Upper lobe of left lung (tissue), 6 donors: ENCODE measurements at regions not wholly inside any gene's neighbourhood (a gene's known extent, or its start where the extent isn't known, plus 50 kb on each side); places are given as distances from the start of the nearest gene placed in this dataset.

Source experiments
- ATAC-seq, 2 donors: fragments of 200-7000 bp; cut with Tn5 transposase; one replicate each; pipeline ENCODE4 v1.9.1; 2022; ENCODE audit warnings: mild to moderate bottlenecking in 2 of 2, moderate library complexity in 2 of 2; ENCODE audit not compliant: low FRiP score in 2 of 2
- DNase-seq, 2 donors: peaks; one replicate each; pipeline ENCODE4 v3.0.0-alpha.2; 2019 to 2020
- H3K27ac ChIP-seq, 4 donors: fragments of 200-600 bp; sonication (generic); one replicate each; pipeline ENCODE4 v1.5.1; 2016 to 2019
- H3K27me3 ChIP-seq, 4 donors: fragments of 200-600 bp; sonication (generic); one replicate each; pipeline ENCODE4 v1.5.1; 2017 to 2019
- H3K36me3 ChIP-seq, 4 donors: fragments of 200-600 bp; sonication (generic); one replicate each; pipeline ENCODE4 v1.5.1; 2016 to 2019
- H3K4me1 ChIP-seq, 4 donors: fragments of 200-600 bp; sonication (generic); one replicate each; pipeline ENCODE4 v1.5.1; 2018 to 2019
- H3K4me3 ChIP-seq, 4 donors: fragments of 200-600 bp; sonication (generic); one replicate each; pipeline ENCODE4 v1.5.1; 2017 to 2019; ENCODE audit warnings: mild to moderate bottlenecking in 2 of 4, moderate library complexity in 1 of 4
- H3K9me3 ChIP-seq, 4 donors: fragments of 200-600 bp; sonication (generic); one replicate each; pipeline ENCODE4 v1.5.1; 2018 to 2019
- EP300 ChIP-seq, 4 donors: sonication (generic); formaldehyde crosslinking; IDR thresholded peaks; one replicate each; pipeline ENCODE4 v1.5.1; 2017; ENCODE audit warnings: antibody characterized with exemption in 4 of 4, control low read depth in 2 of 4
- POLR2A ChIP-seq, 4 donors: fragments of 450-650 bp; IDR thresholded peaks; one replicate each; pipeline ENCODE4 v1.5.1; 2016 to 2017; ENCODE audit warnings: antibody characterized with exemption in 4 of 4, mild to moderate bottlenecking in 2 of 4
- POLR2AphosphoS5 ChIP-seq, 2 donors: sonication (generic); formaldehyde crosslinking; IDR thresholded peaks; one replicate each; pipeline ENCODE4 v1.5.1; 2017; ENCODE audit warnings: antibody characterized with exemption in 2 of 2
- WGBS, 2 donors: methylation state at CpG; one replicate each; pipeline ENCODE4 v1.1.5; 2017 to 2018; 5-methylcytosine and 5-hydroxymethylcytosine counted together
- TF ChIP-seq, protein P1 (sequence below), 6 experiments: fragments of 450-650 bp in 4 of 6; fragments of 200-600 bp in 2 of 6; sonication (generic) in 2 of 6; IDR thresholded peaks; one replicate each; pipeline ENCODE4 v1.5.1; 2016 to 2019; ENCODE audit warnings: antibody characterized with exemption in 6 of 6
- donor health status: DM: no; HTN: no; CAD: no; lungs with moderate emphysema.
- donor health status: DM: no; HTN: yes; CAD: no; lungs with severe emphysema.

DNA sequence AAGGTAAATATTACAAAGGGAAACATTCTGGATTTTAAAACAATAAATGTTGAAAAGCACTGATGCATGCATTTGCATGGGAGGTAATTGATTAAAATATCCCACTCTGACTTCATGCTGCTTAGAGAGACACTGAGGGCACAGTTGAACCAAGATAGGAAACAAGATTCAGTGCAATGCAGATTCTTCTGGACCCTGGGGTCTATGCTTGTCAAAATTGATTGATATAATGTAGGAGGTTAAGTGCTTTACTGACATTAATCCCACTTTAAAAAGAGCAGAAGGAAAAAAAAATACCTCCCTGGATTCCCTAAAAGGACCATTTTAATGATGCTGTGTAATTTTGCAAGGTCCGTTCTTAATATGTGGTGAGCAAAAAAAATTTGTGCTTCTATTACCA lies 454.2 kb downstream of the GABRB3 start:
- TF ChIP-seq POLR2A (IDR thresholded peaks at IDR 0.05) (no peak), EP300 (IDR thresholded peaks at IDR 0.05) (no peak), POLR2AphosphoS5 (IDR thresholded peaks at IDR 0.05) (no peak)
- TF ChIP-seq, protein P1, sequence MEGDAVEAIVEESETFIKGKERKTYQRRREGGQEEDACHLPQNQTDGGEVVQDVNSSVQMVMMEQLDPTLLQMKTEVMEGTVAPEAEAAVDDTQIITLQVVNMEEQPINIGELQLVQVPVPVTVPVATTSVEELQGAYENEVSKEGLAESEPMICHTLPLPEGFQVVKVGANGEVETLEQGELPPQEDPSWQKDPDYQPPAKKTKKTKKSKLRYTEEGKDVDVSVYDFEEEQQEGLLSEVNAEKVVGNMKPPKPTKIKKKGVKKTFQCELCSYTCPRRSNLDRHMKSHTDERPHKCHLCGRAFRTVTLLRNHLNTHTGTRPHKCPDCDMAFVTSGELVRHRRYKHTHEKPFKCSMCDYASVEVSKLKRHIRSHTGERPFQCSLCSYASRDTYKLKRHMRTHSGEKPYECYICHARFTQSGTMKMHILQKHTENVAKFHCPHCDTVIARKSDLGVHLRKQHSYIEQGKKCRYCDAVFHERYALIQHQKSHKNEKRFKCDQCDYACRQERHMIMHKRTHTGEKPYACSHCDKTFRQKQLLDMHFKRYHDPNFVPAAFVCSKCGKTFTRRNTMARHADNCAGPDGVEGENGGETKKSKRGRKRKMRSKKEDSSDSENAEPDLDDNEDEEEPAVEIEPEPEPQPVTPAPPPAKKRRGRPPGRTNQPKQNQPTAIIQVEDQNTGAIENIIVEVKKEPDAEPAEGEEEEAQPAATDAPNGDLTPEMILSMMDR (IDR thresholded peaks at IDR 0.05): no peak
- H3K27me3 ChIP-seq: no peaks in the 10 kb centered on the region
- H3K9me3 ChIP-seq: no peaks in the 10 kb centered on the region
- H3K4me1 ChIP-seq: no peaks in the 10 kb centered on the region
- DNase-seq (no peak), ATAC-seq (no peak)
- H3K4me3 ChIP-seq: no peak overlapping the region
- no peaks in the 10 kb centered on the region for H3K36me3 ChIP-seq
- H3K27ac ChIP-seq: no peak overlapping the region
- 93 to 100% methylated on average over 1 of the region's 1 CpG for WGBS, 2 donors

DNA sequence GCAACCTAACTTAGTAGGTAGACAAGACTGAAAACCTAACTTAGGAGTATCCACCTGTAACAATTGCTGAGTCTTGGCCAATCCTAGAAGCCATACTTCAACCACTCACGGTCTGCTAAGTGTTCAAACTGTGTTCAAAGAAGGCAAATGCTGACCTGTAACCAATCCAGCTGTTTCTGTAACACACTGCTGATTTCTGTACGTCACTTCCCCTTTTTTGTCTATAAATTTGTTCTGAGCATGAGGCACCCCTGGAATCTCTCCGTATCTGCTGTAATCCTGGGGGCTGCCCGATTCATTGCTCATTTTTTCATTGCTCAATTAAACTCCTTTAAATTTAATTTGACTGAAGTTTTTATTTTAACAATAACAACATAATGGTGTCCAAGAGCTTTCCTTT lies 451.4 kb upstream of the ATP10A start:
- Histone ChIP-seq H3K27ac (no peak overlapping the region), H3K9me3 (no peaks in the 10 kb centered on the region), H3K36me3 (no peaks in the 10 kb centered on the region), H3K27me3 (no peaks in the 10 kb centered on the region), H3K4me1 (no peaks in the 10 kb centered on the region), H3K4me3 (no peak overlapping the region)
- no peak for DNase-seq
- no peak for ATAC-seq
- 64 to 69% methylated on average over 4 of the region's 4 CpGs for WGBS, 2 donors
- no peak for TF ChIP-seq POLR2AphosphoS5 (IDR thresholded peaks at IDR 0.05)
- TF ChIP-seq EP300 (IDR thresholded peaks at IDR 0.05): no peak
- TF ChIP-seq POLR2A (IDR thresholded peaks at IDR 0.05): no peak
- TF ChIP-seq, protein P1 (IDR thresholded peaks at IDR 0.05): no peak

DNA sequence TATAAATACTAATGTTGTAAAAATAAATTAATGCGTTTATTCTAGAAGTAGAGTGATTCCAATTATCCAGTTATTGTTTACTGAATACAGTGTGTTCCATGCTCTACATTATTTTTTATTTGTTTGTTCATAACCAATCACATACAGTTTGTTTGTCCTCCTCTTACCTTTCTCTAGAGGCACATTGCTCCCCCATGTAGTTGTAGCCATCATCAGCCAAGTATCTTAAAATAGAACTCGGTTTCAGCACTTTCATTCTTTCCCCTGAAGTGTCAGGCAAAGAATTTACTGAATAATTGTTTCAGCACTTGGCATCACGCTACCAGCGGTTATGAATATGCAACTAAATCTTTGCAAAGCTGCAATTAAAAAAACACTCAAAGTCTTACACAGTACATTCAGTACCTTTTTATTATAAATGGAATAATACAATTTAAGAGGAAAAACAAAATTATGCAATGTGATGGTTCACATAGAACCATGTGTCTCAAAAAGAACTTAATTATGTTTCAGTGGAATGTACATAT lies 448.6 kb upstream of the ATP10A start:
- Histone ChIP-seq H3K27ac (no peak overlapping the region), H3K9me3 (no peaks in the 10 kb centered on the region), H3K4me3 (no peak overlapping the region), H3K36me3 (no peaks in the 10 kb centered on the region), H3K27me3 (no peaks in the 10 kb centered on the region), H3K4me1 (no peaks in the 10 kb centered on the region)
- WGBS, 2 donors: 78 to 82% methylated on average over 4 of the region's 4 CpGs
- TF ChIP-seq EP300 (IDR thresholded peaks at IDR 0.05) (no peak), POLR2A (IDR thresholded peaks at IDR 0.05) (no peak), POLR2AphosphoS5 (IDR thresholded peaks at IDR 0.05) (no peak)
- TF ChIP-seq, protein P1 (IDR thresholded peaks at IDR 0.05): no peak
- DNase-seq (no peak), ATAC-seq (no peak)

DNA sequence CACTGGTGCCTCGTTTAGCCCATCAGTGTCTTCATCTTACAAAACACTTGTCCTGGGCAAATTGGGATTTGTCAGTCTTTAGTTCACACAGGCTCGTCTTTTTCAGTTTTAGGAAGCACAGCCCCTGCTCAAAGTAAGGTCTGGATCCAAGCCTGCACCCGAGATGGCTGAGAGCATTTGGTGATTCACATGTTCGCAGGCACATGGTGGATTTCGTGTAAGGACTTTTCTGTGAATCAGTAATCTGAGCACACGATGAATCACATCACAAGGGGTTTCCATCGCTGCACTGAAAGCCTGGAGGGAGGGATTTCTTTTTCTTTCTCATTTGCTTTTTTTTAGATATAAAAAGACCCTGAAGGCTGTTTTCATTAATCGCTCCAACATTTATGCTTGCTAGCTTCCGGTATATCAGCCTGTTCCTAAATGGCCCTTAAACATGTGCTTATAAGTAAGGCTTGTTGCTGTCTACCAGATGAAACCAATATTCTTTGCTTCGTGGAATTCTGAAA lies 435.6 kb upstream of the ATP10A start:
- no peak for DNase-seq
- TF ChIP-seq, protein P1 (IDR thresholded peaks at IDR 0.05): no peak
- no peak for TF ChIP-seq POLR2A (IDR thresholded peaks at IDR 0.05)
- no peak for TF ChIP-seq POLR2AphosphoS5 (IDR thresholded peaks at IDR 0.05)
- no peak for TF ChIP-seq EP300 (IDR thresholded peaks at IDR 0.05)

More for the DNA sequence above, 435.6 kb upstream of the ATP10A start:
- H3K4me3 ChIP-seq: no peak overlapping the region
- H3K36me3 ChIP-seq: no peaks in the 10 kb centered on the region
- no peaks in the 10 kb centered on the region for H3K4me1 ChIP-seq
- WGBS, 2 donors: 85 to 86% methylated on average over 9 to 10 of the region's 10 CpGs
- H3K27me3 ChIP-seq: no peaks in the 10 kb centered on the region
- H3K9me3 ChIP-seq: peaks cover 0 to 7% (median 3%) of the 10 kb centered on the region in 4 donors
- ATAC-seq: no peak
- no peak overlapping the region for H3K27ac ChIP-seq
